ENCODE measurements at regions not wholly inside any gene's neighbourhood (a gene's known extent, or its start where the extent isn't known, plus 50 kb on each side); places are given as distances from the start of the nearest gene placed in this dataset.

DNA sequence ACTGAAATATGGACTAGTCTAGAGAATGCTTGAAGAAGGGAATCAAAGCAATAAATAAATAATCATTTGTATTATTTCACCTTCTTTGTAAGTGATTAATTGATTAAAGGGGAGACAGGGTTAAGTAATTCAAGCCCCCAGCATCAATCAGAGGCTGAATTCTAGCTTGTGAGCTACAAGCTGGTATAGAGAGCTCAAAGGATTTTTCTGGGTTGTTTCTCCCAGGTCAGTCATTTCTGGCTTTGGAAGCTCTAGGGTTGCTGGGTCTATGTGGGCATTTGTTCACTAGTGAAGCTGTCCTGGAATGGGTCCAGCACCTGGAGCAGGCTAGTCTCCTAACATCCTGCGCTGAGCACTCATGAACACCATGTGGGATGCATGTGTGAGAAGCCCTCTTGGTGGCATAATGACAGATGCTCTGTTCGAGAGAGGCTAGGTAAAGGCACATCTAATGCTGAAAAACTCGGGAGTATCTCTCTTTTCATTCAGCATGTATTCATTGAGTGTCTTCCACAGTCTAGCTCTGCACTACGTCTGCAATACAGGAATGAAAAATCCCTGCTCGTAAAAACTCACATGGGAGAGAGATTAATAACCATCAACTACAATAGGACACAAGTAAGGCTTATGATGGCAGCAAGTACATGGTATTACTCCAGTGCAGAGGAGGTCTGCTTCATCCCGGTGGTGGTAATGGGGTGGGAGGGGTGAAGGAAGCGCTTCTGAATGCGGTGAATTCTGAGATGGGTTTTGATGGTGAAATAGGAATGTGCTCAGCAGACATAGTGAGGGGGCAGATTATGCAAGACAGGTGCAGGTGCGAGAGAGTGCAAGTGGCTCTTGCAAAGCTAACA is 68.0 kb upstream of the NRP1 start:
- H3K27me3 ChIP-seq (ENCODE audit: control insufficient read depth, low read length), result no peaks in the 10 kb centered on the region
- TF ChIP-seq EZH2phosphoT487 (IDR thresholded peaks at IDR 0.05; ENCODE audit: borderline replicate concordance, low read length), result no peak
- TF ChIP-seq, protein P1, sequence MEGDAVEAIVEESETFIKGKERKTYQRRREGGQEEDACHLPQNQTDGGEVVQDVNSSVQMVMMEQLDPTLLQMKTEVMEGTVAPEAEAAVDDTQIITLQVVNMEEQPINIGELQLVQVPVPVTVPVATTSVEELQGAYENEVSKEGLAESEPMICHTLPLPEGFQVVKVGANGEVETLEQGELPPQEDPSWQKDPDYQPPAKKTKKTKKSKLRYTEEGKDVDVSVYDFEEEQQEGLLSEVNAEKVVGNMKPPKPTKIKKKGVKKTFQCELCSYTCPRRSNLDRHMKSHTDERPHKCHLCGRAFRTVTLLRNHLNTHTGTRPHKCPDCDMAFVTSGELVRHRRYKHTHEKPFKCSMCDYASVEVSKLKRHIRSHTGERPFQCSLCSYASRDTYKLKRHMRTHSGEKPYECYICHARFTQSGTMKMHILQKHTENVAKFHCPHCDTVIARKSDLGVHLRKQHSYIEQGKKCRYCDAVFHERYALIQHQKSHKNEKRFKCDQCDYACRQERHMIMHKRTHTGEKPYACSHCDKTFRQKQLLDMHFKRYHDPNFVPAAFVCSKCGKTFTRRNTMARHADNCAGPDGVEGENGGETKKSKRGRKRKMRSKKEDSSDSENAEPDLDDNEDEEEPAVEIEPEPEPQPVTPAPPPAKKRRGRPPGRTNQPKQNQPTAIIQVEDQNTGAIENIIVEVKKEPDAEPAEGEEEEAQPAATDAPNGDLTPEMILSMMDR (IDR thresholded peaks at IDR 0.05; ENCODE audit: low read depth, low read length, poor library complexity, severe bottlenecking), result no peak
- H3K4me1 ChIP-seq (ENCODE audit: control insufficient read depth, low read length), result no peaks in the 10 kb centered on the region
- no peaks in the 10 kb centered on the region for H3K9me2 ChIP-seq (replicated peaks; ENCODE audit: control insufficient read depth, low read length)
- no peak overlapping the region for H3K4me3 ChIP-seq (ENCODE audit: low read length)
- no peaks in the 10 kb centered on the region for H3K36me3 ChIP-seq (ENCODE audit: control insufficient read depth, low read length)
- H3F3A ChIP-seq (ENCODE audit: control insufficient read depth, insufficient read depth), result no peaks in the 10 kb centered on the region
- no peaks in the 10 kb centered on the region for H4K20me1 ChIP-seq (ENCODE audit: control insufficient read depth, insufficient read depth, low read depth, low read length)
- no peaks in the 10 kb centered on the region for H3K79me2 ChIP-seq (ENCODE audit: control insufficient read depth, low read length)
- no peak overlapping the region for H3K27ac ChIP-seq (ENCODE audit: low read depth, low read length)
- no peak overlapping the region for H3K4me2 ChIP-seq (ENCODE audit: low read length)
- H3K9me3 ChIP-seq (ENCODE audit: control insufficient read depth, insufficient read depth, low read length), result no peaks in the 10 kb centered on the region

DNA sequence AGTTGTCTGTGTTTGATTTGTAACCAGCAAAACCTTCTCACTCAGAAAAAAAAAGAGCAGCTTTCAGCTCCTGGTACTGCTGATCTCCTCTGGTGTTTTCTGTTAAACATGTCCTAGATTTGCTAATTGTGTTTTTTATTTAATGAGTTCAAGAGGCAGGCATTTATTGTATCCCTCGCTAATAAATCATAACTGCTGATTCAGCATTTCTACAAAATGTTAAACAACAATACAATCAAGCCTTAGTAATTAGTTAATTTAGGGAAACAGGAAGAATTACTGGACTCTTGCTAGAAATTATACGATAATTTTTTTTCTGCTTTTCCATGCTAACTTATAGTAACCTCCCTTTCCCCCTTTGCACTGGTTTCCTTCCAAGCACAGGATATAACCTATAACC is 66.8 kb upstream of the NRP1 start:
- no peaks in the 10 kb centered on the region for H3K9me3 ChIP-seq (ENCODE audit: control insufficient read depth, insufficient read depth, low read length)
- H4K20me1 ChIP-seq (ENCODE audit: control insufficient read depth, insufficient read depth, low read depth, low read length), result no peaks in the 10 kb centered on the region
- H3K27me3 ChIP-seq (ENCODE audit: control insufficient read depth, low read length), result no peaks in the 10 kb centered on the region
- no peaks in the 10 kb centered on the region for H3K9me2 ChIP-seq (replicated peaks; ENCODE audit: control insufficient read depth, low read length)
- no peaks in the 10 kb centered on the region for H3F3A ChIP-seq (ENCODE audit: control insufficient read depth, insufficient read depth)
- no peaks in the 10 kb centered on the region for H3K36me3 ChIP-seq (ENCODE audit: control insufficient read depth, low read length)
- no peaks in the 10 kb centered on the region for H3K4me1 ChIP-seq (ENCODE audit: control insufficient read depth, low read length)
- H3K27ac ChIP-seq (ENCODE audit: low read depth, low read length), result no peak overlapping the region
- H3K79me2 ChIP-seq (ENCODE audit: control insufficient read depth, low read length), result no peaks in the 10 kb centered on the region
- no peak for TF ChIP-seq EZH2phosphoT487 (IDR thresholded peaks at IDR 0.05; ENCODE audit: borderline replicate concordance, low read length)
- TF ChIP-seq, protein P1 (IDR thresholded peaks at IDR 0.05; ENCODE audit: low read depth, low read length, poor library complexity, severe bottlenecking), result no peak
- no peak overlapping the region for H3K4me2 ChIP-seq (ENCODE audit: low read length)
- no peak overlapping the region for H3K4me3 ChIP-seq (ENCODE audit: low read length)

DNA sequence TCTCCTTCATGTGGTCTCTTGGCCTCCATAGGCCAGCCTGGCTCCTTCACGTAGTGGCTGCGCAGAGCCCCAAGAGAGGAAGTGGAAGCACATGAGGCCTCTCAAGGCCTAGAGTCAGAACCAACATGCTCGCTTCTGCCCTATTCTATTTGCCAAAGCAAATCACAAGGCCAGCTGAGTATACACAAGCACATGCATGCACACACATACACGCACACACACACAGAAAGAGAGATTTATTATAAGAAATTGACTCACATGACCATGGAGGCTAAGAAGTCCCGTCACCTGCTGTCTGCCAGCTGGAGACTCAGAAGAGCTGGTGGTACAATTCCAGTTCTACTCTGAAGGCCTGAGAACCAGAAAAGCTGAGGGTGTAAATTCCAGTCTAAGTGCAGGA is 64.3 kb upstream of the NRP1 start:
- no peak overlapping the region for H3K4me3 ChIP-seq (ENCODE audit: low read length)
- H3K9me2 ChIP-seq (replicated peaks; ENCODE audit: control insufficient read depth, low read length), result no peaks in the 10 kb centered on the region
- H3K79me2 ChIP-seq (ENCODE audit: control insufficient read depth, low read length), result no peaks in the 10 kb centered on the region
- no peak overlapping the region for H3K27ac ChIP-seq (ENCODE audit: low read depth, low read length)
- H3K4me2 ChIP-seq (ENCODE audit: low read length), result no peak overlapping the region
- H4K20me1 ChIP-seq (ENCODE audit: control insufficient read depth, insufficient read depth, low read depth, low read length), result no peaks in the 10 kb centered on the region
- H3K9me3 ChIP-seq (ENCODE audit: control insufficient read depth, insufficient read depth, low read length), result no peaks in the 10 kb centered on the region
- no peaks in the 10 kb centered on the region for H3K36me3 ChIP-seq (ENCODE audit: control insufficient read depth, low read length)
- H3F3A ChIP-seq (ENCODE audit: control insufficient read depth, insufficient read depth), result no peaks in the 10 kb centered on the region
- TF ChIP-seq, protein P1 (IDR thresholded peaks at IDR 0.05; ENCODE audit: low read depth, low read length, poor library complexity, severe bottlenecking), result no peak
- TF ChIP-seq EZH2phosphoT487 (IDR thresholded peaks at IDR 0.05; ENCODE audit: borderline replicate concordance, low read length), result no peak
- no peaks in the 10 kb centered on the region for H3K27me3 ChIP-seq (ENCODE audit: control insufficient read depth, low read length)
- H3K4me1 ChIP-seq (ENCODE audit: control insufficient read depth, low read length), result no peaks in the 10 kb centered on the region
